ENCODE measurements at regions not wholly inside any gene's neighbourhood (a gene's known extent, or its start where the extent isn't known, plus 50 kb on each side); places are given as distances from the start of the nearest gene placed in this dataset.

DNA sequence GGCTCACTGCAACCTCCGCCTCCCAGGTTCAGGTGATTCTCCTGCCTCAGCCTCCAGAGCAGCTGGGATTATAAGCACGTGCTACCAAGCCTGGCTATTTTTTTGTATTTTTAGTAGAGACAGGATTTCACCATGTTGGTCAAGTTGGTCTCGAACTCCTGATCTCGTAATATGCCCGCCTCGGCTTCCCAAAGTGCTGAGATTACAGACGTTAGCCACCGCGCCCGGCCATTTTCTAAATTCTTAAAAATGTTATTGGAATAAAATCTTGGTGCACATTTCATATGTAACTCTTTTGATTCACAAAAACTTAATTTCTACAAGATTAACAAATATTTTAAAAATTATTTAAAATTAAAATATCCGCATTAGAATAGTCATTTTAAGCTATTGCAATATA is 1480.3 kb upstream of the SPRY2 start:
- Histone ChIP-seq H3K4me3 (ENCODE audit: low read depth, low read length) (no peak overlapping the region), H3K36me3 (ENCODE audit: control insufficient read depth, insufficient read depth, low read length) (no peaks in the 10 kb centered on the region), H3K27me3 (ENCODE audit: control insufficient read depth, insufficient read depth, low read length) (no peaks in the 10 kb centered on the region)
- no peak for TF ChIP-seq CTCF (IDR thresholded peaks at IDR 0.05; ENCODE audit: insufficient read depth, low read length, poor library complexity, severe bottlenecking)
- no peak for DNase-seq (ENCODE audit: low read depth)

- DNase-seq (ENCODE audit: low read depth): no peak
- no peaks in the 10 kb centered on the region for H3K36me3 ChIP-seq (ENCODE audit: control insufficient read depth, insufficient read depth, low read length)
- H3K27me3 ChIP-seq (ENCODE audit: control insufficient read depth, insufficient read depth, low read length): no peaks in the 10 kb centered on the region
- H3K4me3 ChIP-seq (ENCODE audit: low read depth, low read length): no peak overlapping the region
- no peak for TF ChIP-seq CTCF (IDR thresholded peaks at IDR 0.05; ENCODE audit: insufficient read depth, low read length, poor library complexity, severe bottlenecking)
Observed at GRCh38 chr13:81800433-81800832, 1459.5 kb upstream of the SPRY2 start.

DNA sequence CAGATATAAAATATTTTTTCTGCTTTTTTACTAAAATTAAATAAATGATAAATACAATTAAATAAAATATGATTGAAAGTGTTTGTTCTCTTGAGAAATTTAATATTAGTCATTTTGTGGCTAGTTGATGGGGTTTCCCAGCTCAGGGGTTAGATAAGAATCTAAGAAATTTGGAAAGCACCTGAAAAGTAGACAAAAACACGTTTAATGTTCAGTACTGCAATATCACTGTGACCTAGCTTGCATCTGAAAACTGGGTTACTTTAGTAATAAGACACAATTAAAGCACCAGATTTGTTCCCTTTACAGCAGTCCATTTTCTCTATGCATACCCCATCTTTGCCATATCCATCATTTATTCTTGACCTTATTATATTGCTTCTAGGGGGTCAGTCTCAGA is 1454.8 kb upstream of the SPRY2 start:
- no peak overlapping the region for H3K4me3 ChIP-seq (ENCODE audit: low read depth, low read length)
- TF ChIP-seq CTCF (IDR thresholded peaks at IDR 0.05; ENCODE audit: insufficient read depth, low read length, poor library complexity, severe bottlenecking): no peak
- no peak for DNase-seq (ENCODE audit: low read depth)

DNA sequence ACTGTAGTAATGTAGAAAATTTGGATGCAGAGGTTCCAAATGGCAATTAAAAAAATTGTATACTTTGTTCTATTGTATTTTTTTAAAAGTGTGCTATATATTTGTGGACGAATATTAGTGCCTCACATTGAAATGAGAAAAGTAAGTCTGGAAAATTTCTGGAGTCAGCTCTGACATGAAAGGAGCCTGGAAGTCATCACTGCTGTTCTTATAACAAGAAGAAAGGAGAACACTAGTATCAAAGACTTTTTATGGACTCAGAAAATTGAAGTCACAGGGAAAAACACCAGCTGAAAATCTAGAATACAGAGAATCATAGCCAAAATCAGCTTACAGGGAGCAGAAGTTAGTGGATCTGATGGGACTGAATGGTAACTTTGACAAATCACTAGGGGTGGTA is 1450.7 kb upstream of the SPRY2 start:
- Histone ChIP-seq H3K27me3 (ENCODE audit: control insufficient read depth, insufficient read depth, low read length) (no peaks in the 10 kb centered on the region), H3K4me3 (ENCODE audit: low read depth, low read length) (no peak overlapping the region), H3K36me3 (ENCODE audit: control insufficient read depth, insufficient read depth, low read length) (no peaks in the 10 kb centered on the region)
- DNase-seq (ENCODE audit: low read depth): no peak
- no peak for TF ChIP-seq CTCF (IDR thresholded peaks at IDR 0.05; ENCODE audit: insufficient read depth, low read length, poor library complexity, severe bottlenecking)

More for the DNA sequence above, 1454.8 kb upstream of the SPRY2 start:
- Histone ChIP-seq H3K27me3 (ENCODE audit: control insufficient read depth, insufficient read depth, low read length) (no peaks in the 10 kb centered on the region), H3K36me3 (ENCODE audit: control insufficient read depth, insufficient read depth, low read length) (no peaks in the 10 kb centered on the region)

DNA sequence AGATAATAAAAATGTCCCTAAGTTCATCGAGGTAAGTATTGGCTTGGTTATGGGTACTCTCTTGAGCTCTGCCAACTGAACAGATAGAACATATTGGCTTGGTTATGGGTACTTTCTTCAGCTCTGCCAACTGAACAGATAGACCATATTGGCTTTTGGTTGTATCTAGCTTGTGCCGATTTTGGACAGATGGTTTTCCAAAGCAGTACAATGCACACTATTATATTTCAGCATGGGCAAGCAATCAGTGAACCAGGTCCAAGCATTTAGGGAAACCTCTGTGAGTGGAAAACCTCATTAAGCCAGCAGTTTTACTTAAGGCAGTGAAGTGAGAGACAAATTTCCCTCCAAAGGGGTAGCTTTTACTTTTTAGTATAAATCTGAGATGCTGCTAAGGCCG is 1440.5 kb upstream of the SPRY2 start:
- Histone ChIP-seq H3K36me3 (ENCODE audit: control insufficient read depth, insufficient read depth, low read length) (no peaks in the 10 kb centered on the region), H3K27me3 (ENCODE audit: control insufficient read depth, insufficient read depth, low read length) (no peaks in the 10 kb centered on the region), H3K4me3 (ENCODE audit: low read depth, low read length) (no peak overlapping the region)
- TF ChIP-seq CTCF (IDR thresholded peaks at IDR 0.05; ENCODE audit: insufficient read depth, low read length, poor library complexity, severe bottlenecking): no peak
- no peak for DNase-seq (ENCODE audit: low read depth)

GRCh38 chr13:81779876-81780275 is 1439.0 kb upstream of the SPRY2 start:
- no peak overlapping the region for H3K4me3 ChIP-seq (ENCODE audit: low read depth, low read length)
- H3K27me3 ChIP-seq (ENCODE audit: control insufficient read depth, insufficient read depth, low read length): no peaks in the 10 kb centered on the region
- TF ChIP-seq CTCF (IDR thresholded peaks at IDR 0.05; ENCODE audit: insufficient read depth, low read length, poor library complexity, severe bottlenecking): no peak
- H3K36me3 ChIP-seq (ENCODE audit: control insufficient read depth, insufficient read depth, low read length): no peaks in the 10 kb centered on the region
- no peak for DNase-seq (ENCODE audit: low read depth)
